H1 (cell line): ENCODE measurements at regions not wholly inside any gene's neighbourhood (a gene's known extent, or its start where the extent isn't known, plus 50 kb on each side); places are given as distances from the start of the nearest gene placed in this dataset.

ENCODE experiments used
- CTCF ChIA-PET: fragments of 300-600 bp; sonication (Branson Sonifier 250); formaldehyde crosslinking; loops from one replicate; lab custom pipeline; 2021; ENCODE audit not compliant: partially characterized antibody; lab: Charles Lee
- POLR2A ChIA-PET: fragments of 300-600 bp; sonication (Branson Sonifier 250); formaldehyde crosslinking; loops from one replicate; lab custom pipeline; 2021; ENCODE audit warnings: inconsistent platforms; ENCODE audit not compliant: partially characterized antibody; lab: Charles Lee
- DNase-seq, 2 experiments: peaks; one replicate each; pipeline versions ENCODE4 v3.0.0 to v3.0.0-alpha.2; 2010 to 2022; ENCODE audit warnings: low spot score in 2 of 2, low read depth in 1 of 2, mixed read lengths in 1 of 2
- FAIRE-seq: peaks from 2 replicates; lab custom pipeline; 2011; peaks lifted over from hg19 to GRCh38; lab: Jason Lieb, UNC
- H2AFZ ChIP-seq: 2 replicates; pipeline ENCODE4 v1.8.1; 2012; ENCODE audit warnings: low read length, inconsistent platforms
- H2AK5ac ChIP-seq: 2 replicates; pipeline ENCODE4 v1.6.1; 2013; ENCODE audit warnings: low read depth, low read length
- H2BK120ac ChIP-seq: replicated peaks from 2 replicates; pipeline ENCODE3; 2013; ENCODE audit warnings: low read depth, low read length, inconsistent platforms
- H2BK12ac ChIP-seq: 2 replicates; pipeline ENCODE4 v1.6.1; 2013; ENCODE audit warnings: low read depth, low read length
- H2BK15ac ChIP-seq: 2 replicates; pipeline ENCODE4 v1.6.1; 2013; ENCODE audit warnings: low read length
- H2BK20ac ChIP-seq: 2 replicates; pipeline ENCODE4 v1.6.1; 2013; ENCODE audit warnings: low read length
- H2BK5ac ChIP-seq: 2 replicates; pipeline ENCODE4 v1.6.1; 2013; ENCODE audit warnings: low read depth, low read length
- H3K14ac ChIP-seq: 2 replicates; pipeline ENCODE4 v1.6.1; 2013; ENCODE audit warnings: inconsistent platforms; ENCODE audit not compliant: insufficient read length
- H3K18ac ChIP-seq: 2 replicates; pipeline ENCODE4 v1.6.1; 2013; ENCODE audit warnings: low read length; ENCODE audit errors: extremely low read depth
- H3K23ac ChIP-seq: 2 replicates; pipeline ENCODE4 v1.6.1; 2013; ENCODE audit warnings: inconsistent platforms; ENCODE audit not compliant: insufficient read length
- H3K23me2 ChIP-seq: 2 replicates; pipeline ENCODE4 v1.6.1; 2013; ENCODE audit warnings: low read depth, low read length
- H3K27ac ChIP-seq: 2 replicates; pipeline ENCODE4 v1.6.1; 2011; ENCODE audit warnings: low read depth, low read length, inconsistent platforms
- H3K27me3 ChIP-seq, 4 experiments: replicated peaks in 1 of 4; 1 replicate in 1 of 4; 2 replicates in 3 of 4; pipeline versions ENCODE4 v1.6.1 to v1.8.1; 2011 to 2013; ENCODE audit warnings: low read length in 3 of 4, mild to moderate bottlenecking in 3 of 4, inconsistent platforms in 2 of 4, mixed read lengths in 2 of 4, moderate library complexity in 1 of 4; ENCODE audit not compliant: control insufficient read depth in 3 of 4, insufficient read depth in 3 of 4; ENCODE audit errors: extremely low read depth in 1 of 4
- H3K36me3 ChIP-seq, 4 experiments: 2 replicates each; pipeline versions ENCODE4 v1.6.1 to v1.8.1; 2011 to 2013; ENCODE audit warnings: mild to moderate bottlenecking in 4 of 4, low read length in 3 of 4, moderate library complexity in 2 of 4, control low read depth in 1 of 4, inconsistent platforms in 1 of 4; ENCODE audit not compliant: insufficient read depth in 4 of 4, control insufficient read depth in 2 of 4
- H3K4ac ChIP-seq: replicated peaks from 2 replicates; pipeline ENCODE3; 2013; ENCODE audit warnings: low read length, low read depth, mixed read lengths, inconsistent platforms; ENCODE audit not compliant: insufficient read length
- H3K4me1 ChIP-seq, 4 experiments: replicated peaks in 1 of 4; 1 replicate in 1 of 4; 2 replicates in 3 of 4; pipeline versions ENCODE4 v1.6.1 to v1.8.1; 2011 to 2013; ENCODE audit warnings: low read length in 3 of 4, inconsistent platforms in 2 of 4, mixed read lengths in 1 of 4; ENCODE audit not compliant: insufficient read depth in 4 of 4, control insufficient read depth in 3 of 4
- H3K4me2 ChIP-seq, 2 experiments: 2 replicates each; pipeline versions ENCODE4 v1.6.1 to v1.8.1; 2011 to 2013; ENCODE audit warnings: low read depth in 2 of 2, low read length in 2 of 2, control low read depth in 1 of 2, inconsistent platforms in 1 of 2, mild to moderate bottlenecking in 1 of 2; ENCODE audit not compliant: insufficient read depth in 1 of 2
- H3K4me3 ChIP-seq, 4 experiments: fragments of 200-600, 300-600 bp in 1 of 4; sonication (generic), shearing (Covaris generic), sonication (Bioruptor Twin) in 1 of 4; 2 replicates each; pipeline versions ENCODE4 v1.5.1 to v1.8.1; 2011 to 2016; ENCODE audit warnings: low read length in 4 of 4, low read depth in 3 of 4, control low read depth in 2 of 4, inconsistent platforms in 2 of 4, mild to moderate bottlenecking in 2 of 4, mixed read lengths in 1 of 4, moderate library complexity in 1 of 4; ENCODE audit not compliant: insufficient read depth in 2 of 4; ENCODE audit errors: extremely low read depth in 1 of 4
- H3K56ac ChIP-seq: replicated peaks from 2 replicates; pipeline ENCODE3; 2013; ENCODE audit warnings: low read depth, mild to moderate bottlenecking, mixed read lengths, low read length, inconsistent platforms; ENCODE audit not compliant: insufficient read length
- H3K79me1 ChIP-seq: 2 replicates; pipeline ENCODE4 v1.6.1; 2013; ENCODE audit warnings: low read depth, low read length, control low read depth
- H3K79me2 ChIP-seq, 2 experiments: 2 replicates each; pipeline versions ENCODE4 v1.6.1 to v1.8.1; 2012 to 2013; ENCODE audit warnings: low read length in 2 of 2, mild to moderate bottlenecking in 2 of 2, inconsistent platforms in 1 of 2; ENCODE audit not compliant: insufficient read depth in 2 of 2, control insufficient read depth in 1 of 2
- H3K9ac ChIP-seq, 4 experiments: replicated peaks in 1 of 4; 1 replicate in 1 of 4; 2 replicates in 3 of 4; pipeline versions ENCODE4 v1.6.1 to v1.8.1; 2011 to 2013; ENCODE audit warnings: low read depth in 3 of 4, low read length in 3 of 4, control low read depth in 2 of 4, mild to moderate bottlenecking in 2 of 4, moderate library complexity in 2 of 4, inconsistent platforms in 1 of 4; ENCODE audit errors: extremely low read depth in 1 of 4
- H3K9me3 ChIP-seq, 2 experiments: 2 replicates each; pipeline versions ENCODE4 v1.6.1 to v1.8.1; 2012 to 2013; ENCODE audit warnings: mild to moderate bottlenecking in 2 of 2, moderate library complexity in 2 of 2, control low read depth in 1 of 2, inconsistent platforms in 1 of 2, low read depth in 1 of 2, low read length in 1 of 2, mixed read lengths in 1 of 2; ENCODE audit not compliant: insufficient read depth in 2 of 2
- H4K20me1 ChIP-seq, 2 experiments: replicated peaks in 1 of 2; 2 replicates each; pipeline versions ENCODE3 to v1.8.1; 2011 to 2013; ENCODE audit warnings: inconsistent platforms in 2 of 2, low read length in 2 of 2, mild to moderate bottlenecking in 1 of 2; ENCODE audit not compliant: insufficient read depth in 2 of 2, control insufficient read depth in 1 of 2
- H4K5ac ChIP-seq: 2 replicates; pipeline ENCODE4 v1.6.1; 2013; ENCODE audit warnings: low read length, low read depth, mixed read lengths, inconsistent platforms; ENCODE audit not compliant: insufficient read length
- H4K8ac ChIP-seq: 2 replicates; pipeline ENCODE4 v1.8.0; 2013; ENCODE audit warnings: mild to moderate bottlenecking, moderate library complexity, low read length, inconsistent platforms; ENCODE audit not compliant: insufficient read depth; ENCODE audit errors: extremely low read depth
- H4K91ac ChIP-seq: replicated peaks from 2 replicates; pipeline ENCODE3; 2013; ENCODE audit warnings: low read length, mixed read lengths, inconsistent platforms; ENCODE audit not compliant: insufficient read length
- CHD1 ChIP-seq: IDR thresholded peaks from 2 replicates; pipeline ENCODE4 v1.6.1; 2012; ENCODE audit warnings: low read depth, low read length, improper control_type of control experiment
- WGBS, 2 experiments: shearing (Covaris generic) in 1 of 2; methylation state at CpG; one replicate each; pipeline versions ENCODE4 v1.1.6 to v1.1.7; 2013 to 2015; ENCODE audit warnings: low lambda C conversion rate in 2 of 2, mixed read lengths in 2 of 2, inconsistent platforms in 1 of 2, low coverage in 1 of 2, missing lambda C conversion rate in 1 of 2; ENCODE audit not compliant: insufficient replicate concordance in 2 of 2, insufficient coverage in 1 of 2, insufficient read length in 1 of 2; ENCODE audit errors: extremely low coverage in 1 of 2, missing lambda C conversion rate in 1 of 2; 5-methylcytosine and 5-hydroxymethylcytosine counted together

DNA sequence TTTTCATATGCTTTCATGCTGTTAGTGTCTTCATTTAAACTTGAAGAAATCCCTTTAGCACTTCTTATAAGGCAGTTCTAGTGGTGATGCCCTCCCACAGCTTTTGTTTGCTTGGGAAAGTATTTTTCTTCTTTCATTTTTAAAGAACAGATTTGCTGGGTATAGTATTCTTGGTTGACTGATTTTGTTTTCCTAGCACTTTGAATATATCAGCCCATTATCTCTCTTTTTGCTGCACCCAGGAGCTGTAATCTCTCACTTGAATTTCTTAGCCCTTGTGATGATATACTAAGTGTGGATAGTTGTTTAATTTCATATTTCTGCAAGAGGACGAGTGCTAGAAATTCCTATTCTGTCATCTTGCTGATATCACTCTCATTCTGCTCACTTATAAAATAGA lies 283.7 kb downstream of the GPAT3 start:
- Histone ChIP-seq H2BK5ac (no peak overlapping the region), H3K79me1 (no peaks in the 10 kb centered on the region), H2BK120ac (no peak overlapping the region), H3K4me2 (no peak overlapping the region), H3K9ac (no peak overlapping the region), H4K20me1 (no peaks in the 10 kb centered on the region), H2AFZ (no peak overlapping the region), H3K9me3 (peaks cover 0 to 4% of the 10 kb centered on the region in 2 experiments; a peak in 1 of 4 replicates), H3K23ac (no peak overlapping the region), H2AK5ac (no peak overlapping the region), H3K4ac (no peak overlapping the region), H3K4me1 (peaks cover 0 to 4% (median 0%) of the 10 kb centered on the region in 4 experiments; a peak in 2 of 7 replicates), H2BK20ac (no peak overlapping the region), H3K27ac (no peak overlapping the region), H3K56ac (no peak overlapping the region), H4K8ac (no peak overlapping the region), H3K36me3 (no peaks in the 10 kb centered on the region), H3K27me3 (no peaks in the 10 kb centered on the region), H4K91ac (no peak overlapping the region), H3K79me2 (no peaks in the 10 kb centered on the region), H3K4me3 (no peak overlapping the region), H3K18ac (no peak overlapping the region), H3K23me2 (no peaks in the 10 kb centered on the region), H2BK12ac (no peak overlapping the region), H3K14ac (no peak overlapping the region), H4K5ac (no peak overlapping the region), H2BK15ac (no peak overlapping the region)
- DNase-seq (no peak), FAIRE-seq (no peak)
- TF ChIP-seq CHD1: no peak
- WGBS, 2 experiments: 81% methylated on average over 1 of the region's 1 CpG; no CpG with 5 or more reads in 1 of the 2 experiments
- POLR2A ChIA-PET: no interaction called here
- CTCF ChIA-PET: interaction anchor here (1.3 kb wide), 1 partner anchor 12 kb away, joined by 3 read pairs; no protein-coding TSS in a partner anchor
